Ishikawa (cell line): ENCODE measurements at regions not wholly inside any gene's neighbourhood (a gene's known extent, or its start where the extent isn't known, plus 50 kb on each side); places are given as distances from the start of the nearest gene placed in this dataset.

ENCODE experiments used
- CEBPB ChIP-seq: IDR thresholded peaks from 2 replicates; pipeline ENCODE4 v1.6.1; 2012
- CREB1 ChIP-seq: IDR thresholded peaks from 2 replicates; pipeline ENCODE4 v1.6.1; 2012; ENCODE audit warnings: low read depth
- EGR1 ChIP-seq: IDR thresholded peaks from 2 replicates; pipeline ENCODE4 v1.6.1; 2012
- EP300 ChIP-seq: IDR thresholded peaks from 2 replicates; pipeline ENCODE4 v1.6.1; 2012; ENCODE audit warnings: borderline replicate concordance
- FOXM1 ChIP-seq: IDR thresholded peaks from 2 replicates; pipeline ENCODE4 v1.6.1; 2012; ENCODE audit warnings: low read depth, borderline replicate concordance
- MAX ChIP-seq: IDR thresholded peaks from 2 replicates; pipeline ENCODE4 v1.6.1; 2012
- NFIC ChIP-seq: IDR thresholded peaks from 2 replicates; pipeline ENCODE4 v1.6.1; 2012
- RAD21 ChIP-seq: IDR thresholded peaks from 2 replicates; pipeline ENCODE4 v1.6.1; 2012; ENCODE audit warnings: low read depth
- REST ChIP-seq: IDR thresholded peaks from 2 replicates; pipeline ENCODE4 v1.6.1; 2012; ENCODE audit warnings: low read depth, mild to moderate bottlenecking
- TAF1 ChIP-seq: IDR thresholded peaks from 2 replicates; pipeline ENCODE4 v1.6.1; 2012; ENCODE audit warnings: low read depth, mild to moderate bottlenecking
- TCF12 ChIP-seq: IDR thresholded peaks from 2 replicates; pipeline ENCODE4 v1.6.1; 2012; ENCODE audit warnings: low read depth
- TEAD4 ChIP-seq: IDR thresholded peaks from 2 replicates; pipeline ENCODE4 v1.6.1; 2012
- USF1 ChIP-seq: IDR thresholded peaks from 2 replicates; pipeline ENCODE4 v1.6.1; 2012
- YY1 ChIP-seq: IDR thresholded peaks from 2 replicates; pipeline ENCODE4 v1.6.1; 2012; ENCODE audit warnings: low read depth
- ZBTB7A ChIP-seq: IDR thresholded peaks from 2 replicates; pipeline ENCODE4 v1.6.1; 2012; ENCODE audit warnings: low read depth

- TF ChIP-seq TEAD4 (no peak), YY1 (no peak), RAD21 (no peak), EGR1 (no peak), TAF1 (no peak), CEBPB (no peak), REST (no peak)
Measured at GRCh38 chr12:86543716-86544115, 287.5 kb upstream of the MGAT4C start.

GRCh38 chr12:86530996-86531655 lies 274.9 kb upstream of the MGAT4C start:
- no peak for TF ChIP-seq REST
- TF ChIP-seq EGR1, result no peak
- TF ChIP-seq TAF1, result no peak
- TF ChIP-seq CEBPB, result no peak
- no peak for TF ChIP-seq TCF12
- no peak for TF ChIP-seq MAX
- TF ChIP-seq RAD21, result no peak
- no peak for TF ChIP-seq CREB1

GRCh38 chr12:86526060-86526595 lies 269.9 kb upstream of the MGAT4C start:
- TF ChIP-seq MAX (no peak), EP300 (no peak), CEBPB (no peak), ZBTB7A (no peak), EGR1 (no peak), TEAD4 (no peak)

- TF ChIP-seq YY1 (no peak), RAD21 (no peak), NFIC (no peak), ZBTB7A (no peak), CEBPB (no peak), MAX (no peak), TEAD4 (no peak), USF1 (no peak), TAF1 (no peak), FOXM1 (no peak), EP300 (no peak), CREB1 (no peak)
Measured at GRCh38 chr12:86523844-86524243, 267.7 kb upstream of the MGAT4C start.

GRCh38 chr12:86521870-86522269 lies 265.7 kb upstream of the MGAT4C start:
- TF ChIP-seq FOXM1, result no peak
- TF ChIP-seq ZBTB7A, result no peak
- no peak for TF ChIP-seq CREB1
- no peak for TF ChIP-seq TEAD4
- no peak for TF ChIP-seq REST
- no peak for TF ChIP-seq EGR1
- TF ChIP-seq CEBPB, result no peak
- no peak for TF ChIP-seq TCF12
- no peak for TF ChIP-seq EP300
- no peak for TF ChIP-seq YY1
- TF ChIP-seq MAX, result no peak
- no peak for TF ChIP-seq USF1
- no peak for TF ChIP-seq NFIC
- no peak for TF ChIP-seq TAF1
- TF ChIP-seq RAD21, result no peak
